Neural progenitor cell (in vitro differentiated cells): ENCODE measurements at regions not wholly inside any gene's neighbourhood (a gene's known extent, or its start where the extent isn't known, plus 50 kb on each side); places are given as distances from the start of the nearest gene placed in this dataset.

Experiments used
- DNase-seq: peaks from one replicate; pipeline ENCODE4 v3.0.0-alpha.2; 2016; ENCODE audit warnings: low spot score
- H2AFZ ChIP-seq: fragments of 200-600 bp; sonication (generic); replicated peaks from 2 replicates; pipeline ENCODE4 v1.6.1; 2016; ENCODE audit warnings: antibody characterized with exemption
- H3F3A ChIP-seq: fragments of 200-600 bp; sonication (generic); 2 replicates; pipeline ENCODE4 v1.6.1; 2016; ENCODE audit warnings: antibody characterized with exemption, low read depth
- H3K27ac ChIP-seq: fragments of 200-600 bp; sonication (generic); 2 replicates; pipeline ENCODE4 v1.5.1; 2016; ENCODE audit warnings: mild to moderate bottlenecking
- H3K27me3 ChIP-seq: fragments of 200-600 bp; sonication (generic); 2 replicates; pipeline ENCODE4 v1.6.1; 2016; ENCODE audit warnings: mild to moderate bottlenecking, moderate library complexity
- H3K36me3 ChIP-seq: fragments of 200-600 bp; sonication (generic); 2 replicates; pipeline ENCODE4 v1.5.1; 2016
- H3K4me1 ChIP-seq: fragments of 200-600 bp; sonication (generic); 2 replicates; pipeline ENCODE4 v1.6.1; 2016; ENCODE audit warnings: mixed run types
- H3K4me2 ChIP-seq: fragments of 200-600 bp; sonication (generic); 2 replicates; pipeline ENCODE4 v1.6.1; 2016
- H3K4me3 ChIP-seq: fragments of 200-600 bp; sonication (generic); 2 replicates; pipeline ENCODE4 v1.5.1; 2016
- H3K79me2 ChIP-seq: fragments of 200-600 bp; sonication (generic); 2 replicates; pipeline ENCODE4 v1.6.1; 2016; ENCODE audit warnings: low read depth
- H3K9ac ChIP-seq: fragments of 200-600 bp; sonication (generic); 2 replicates; pipeline ENCODE4 v1.6.1; 2016
- H3K9me3 ChIP-seq: fragments of 200-600 bp; sonication (generic); 2 replicates; pipeline ENCODE4 v1.5.1; 2016; ENCODE audit warnings: low read depth
- H4K20me1 ChIP-seq: fragments of 200-600 bp; sonication (generic); 2 replicates; pipeline ENCODE4 v1.6.1; 2016; ENCODE audit warnings: low read depth
- H3K27ac Mint-ChIP-seq: 3 replicates; pipeline ENCODE4 v1.8.0; 2021; ENCODE audit warnings: mixed read lengths
- H3K27me3 Mint-ChIP-seq: 2 replicates; pipeline ENCODE4 v1.8.0; 2022; ENCODE audit warnings: low read depth, mild to moderate bottlenecking, inconsistent platforms, moderate library complexity, mixed read lengths; ENCODE audit not compliant: insufficient read depth
- H3K36me3 Mint-ChIP-seq: 3 replicates; pipeline ENCODE4 v1.8.0; 2021; ENCODE audit warnings: mixed read lengths
- H3K4me1 Mint-ChIP-seq: 3 replicates; pipeline ENCODE4 v1.8.0; 2021; ENCODE audit warnings: mixed read lengths
- H3K4me3 Mint-ChIP-seq: 3 replicates; pipeline ENCODE4 v1.8.0; 2021; ENCODE audit warnings: mild to moderate bottlenecking, moderate library complexity, mixed read lengths
- H3K9me3 Mint-ChIP-seq: 3 replicates; pipeline ENCODE4 v1.8.0; 2020; ENCODE audit warnings: mixed read lengths
- CTCF ChIP-seq: fragments of 200-600 bp; sonication (generic); IDR thresholded peaks from 2 replicates; pipeline ENCODE4 v1.5.1; 2017; ENCODE audit warnings: antibody characterized with exemption, mild to moderate bottlenecking
- EZH2 ChIP-seq: fragments of 200-600 bp; sonication (generic); IDR thresholded peaks from 2 replicates; pipeline ENCODE4 v1.6.1; 2017; ENCODE audit warnings: antibody characterized with exemption, mild to moderate bottlenecking, moderate library complexity
- EZH2phosphoT487 ChIP-seq: fragments of 200-600 bp; sonication (generic); IDR thresholded peaks from 2 replicates; pipeline ENCODE4 v1.6.1; 2017; ENCODE audit warnings: antibody characterized with exemption

GRCh38 chr5:18828351-18828750 is 1159.6 kb downstream of the CDH18 start:
- Histone ChIP-seq H3K9me3 (no peaks in the 10 kb centered on the region), H3K4me3 (no peak overlapping the region), H3F3A (no peaks in the 10 kb centered on the region), H3K27me3 (no peaks in the 10 kb centered on the region), H3K79me2 (no peaks in the 10 kb centered on the region), H3K36me3 (no peaks in the 10 kb centered on the region), H2AFZ (no peak overlapping the region), H3K9ac (no peak overlapping the region), H4K20me1 (no peaks in the 10 kb centered on the region), H3K27ac (no peak overlapping the region), H3K4me2 (no peak overlapping the region), H3K4me1 (no peaks in the 10 kb centered on the region)
- no peak for TF ChIP-seq EZH2
- H3K4me3 Mint-ChIP-seq, result no peak overlapping the region
- H3K4me1 Mint-ChIP-seq, result no peaks in the 10 kb centered on the region
- H3K27me3 Mint-ChIP-seq, result no peaks in the 10 kb centered on the region
- no peaks in the 10 kb centered on the region for H3K9me3 Mint-ChIP-seq
- no peak overlapping the region for H3K27ac Mint-ChIP-seq
- DNase-seq, result no peak
- H3K36me3 Mint-ChIP-seq, result no peaks in the 10 kb centered on the region

GRCh38 chr5:18829539-18829938 is 1158.5 kb downstream of the CDH18 start:
- H3K27me3 Mint-ChIP-seq, result no peaks in the 10 kb centered on the region
- H3F3A ChIP-seq, result no peaks in the 10 kb centered on the region
- no peaks in the 10 kb centered on the region for H3K36me3 ChIP-seq
- H3K4me1 Mint-ChIP-seq, result no peaks in the 10 kb centered on the region
- no peaks in the 10 kb centered on the region for H3K9me3 ChIP-seq
- no peaks in the 10 kb centered on the region for H3K27me3 ChIP-seq
- H2AFZ ChIP-seq, result no peak overlapping the region
- H4K20me1 ChIP-seq, result no peaks in the 10 kb centered on the region
- no peak overlapping the region for H3K4me3 ChIP-seq
- H3K4me1 ChIP-seq, result no peaks in the 10 kb centered on the region
- TF ChIP-seq EZH2, result no peak
- TF ChIP-seq CTCF, result no peak
- no peak for TF ChIP-seq EZH2phosphoT487
- H3K27ac Mint-ChIP-seq, result no peak overlapping the region
- no peak for DNase-seq
- no peaks in the 10 kb centered on the region for H3K79me2 ChIP-seq
- H3K9me3 Mint-ChIP-seq, result no peaks in the 10 kb centered on the region
- H3K9ac ChIP-seq, result no peak overlapping the region
- no peak overlapping the region for H3K4me2 ChIP-seq
- H3K36me3 Mint-ChIP-seq, result no peaks in the 10 kb centered on the region
- no peak overlapping the region for H3K27ac ChIP-seq
- H3K4me3 Mint-ChIP-seq, result no peak overlapping the region

GRCh38 chr5:18850216-18850615 is 1137.8 kb downstream of the CDH18 start:
- no peak overlapping the region for H3K4me3 Mint-ChIP-seq
- TF ChIP-seq EZH2phosphoT487, result no peak
- no peak for TF ChIP-seq CTCF
- TF ChIP-seq EZH2, result no peak
- H3K9me3 ChIP-seq, result no peaks in the 10 kb centered on the region
- H2AFZ ChIP-seq, result peak overlapping the region; percentile 76
- no peaks in the 10 kb centered on the region for H3K4me1 ChIP-seq
- no peaks in the 10 kb centered on the region for H3F3A ChIP-seq
- no peaks in the 10 kb centered on the region for H3K36me3 ChIP-seq
- no peaks in the 10 kb centered on the region for H3K36me3 Mint-ChIP-seq
- H3K9me3 Mint-ChIP-seq, result peaks cover 3% of the 10 kb centered on the region
- H4K20me1 ChIP-seq, result no peaks in the 10 kb centered on the region
- no peak overlapping the region for H3K4me2 ChIP-seq
- no peak overlapping the region for H3K27ac Mint-ChIP-seq
- peaks cover 2% of the 10 kb centered on the region for H3K27me3 Mint-ChIP-seq
- no peaks in the 10 kb centered on the region for H3K79me2 ChIP-seq
- no peak overlapping the region for H3K9ac ChIP-seq
- no peak overlapping the region for H3K4me3 ChIP-seq
- DNase-seq, result no peak
- H3K27me3 ChIP-seq, result no peaks in the 10 kb centered on the region
- H3K27ac ChIP-seq, result no peak overlapping the region
- no peaks in the 10 kb centered on the region for H3K4me1 Mint-ChIP-seq

GRCh38 chr5:18872978-18873377 is 1115.0 kb downstream of the CDH18 start:
- TF ChIP-seq EZH2 (no peak), EZH2phosphoT487 (no peak), CTCF (no peak)
- H3K36me3 ChIP-seq, result no peaks in the 10 kb centered on the region
- no peaks in the 10 kb centered on the region for H3K79me2 ChIP-seq
- no peaks in the 10 kb centered on the region for H4K20me1 ChIP-seq
- no peaks in the 10 kb centered on the region for H3K27me3 Mint-ChIP-seq
- H3K36me3 Mint-ChIP-seq, result no peaks in the 10 kb centered on the region
- no peaks in the 10 kb centered on the region for H3K9me3 ChIP-seq
- no peaks in the 10 kb centered on the region for H3K4me1 ChIP-seq
- no peaks in the 10 kb centered on the region for H3F3A ChIP-seq
- peak overlapping the region; percentile 28 for H2AFZ ChIP-seq
- H3K4me3 Mint-ChIP-seq, result no peak overlapping the region
- no peak for DNase-seq
- no peaks in the 10 kb centered on the region for H3K27me3 ChIP-seq
- H3K9me3 Mint-ChIP-seq, result no peaks in the 10 kb centered on the region
- H3K4me3 ChIP-seq, result no peak overlapping the region
- no peak overlapping the region for H3K9ac ChIP-seq
- H3K4me2 ChIP-seq, result no peak overlapping the region
- H3K27ac Mint-ChIP-seq, result no peak overlapping the region
- no peaks in the 10 kb centered on the region for H3K4me1 Mint-ChIP-seq
- H3K27ac ChIP-seq, result no peak overlapping the region
